OCI-LY3 (cell line): ENCODE measurements at regions not wholly inside any gene's neighbourhood (a gene's known extent, or its start where the extent isn't known, plus 50 kb on each side); places are given as distances from the start of the nearest gene placed in this dataset.
A peak's percentile ranks its signal among the peaks of the same experiment; 100 is the strongest.

ENCODE experiments used
- H2AFZ ChIP-seq: fragments of 200-600, 300-600 bp; shearing (Covaris generic); 2 replicates; pipeline ENCODE4 v1.6.0; 2014; ENCODE audit warnings: antibody characterized with exemption, low read depth, low read length
- H3K27ac ChIP-seq: fragments of 200-600, 300-600 bp; sonication (generic); 2 replicates; pipeline ENCODE4 v1.5.1; 2014; ENCODE audit warnings: mild to moderate bottlenecking, low read length, moderate library complexity, mixed read lengths
- H3K27me3 ChIP-seq: fragments of 200-600, 300-600 bp; sonication (generic); 2 replicates; pipeline ENCODE4 v1.6.1; 2014; ENCODE audit warnings: low read depth, low read length, mixed read lengths
- H3K36me3 ChIP-seq: fragments of 200-600, 300-600 bp; sonication (generic); replicated peaks from 2 replicates; pipeline ENCODE3; 2014; ENCODE audit warnings: low read depth, low read length, mixed read lengths
- H3K4me1 ChIP-seq: fragments of 300-600, 200-600 bp; sonication (generic); 2 replicates; pipeline ENCODE4 v1.6.1; 2014; ENCODE audit warnings: low read length, mixed read lengths
- H3K4me2 ChIP-seq: fragments of 200-600, 300-600 bp; sonication (generic); 2 replicates; pipeline ENCODE4 v1.6.1; 2014; ENCODE audit warnings: low read length, mixed read lengths
- H3K4me3 ChIP-seq: fragments of 300-600, 200-600 bp; sonication (generic); 2 replicates; pipeline ENCODE4 v1.5.1; 2014; ENCODE audit warnings: antibody characterized with exemption, mild to moderate bottlenecking, low read length, moderate library complexity
- H3K79me2 ChIP-seq: fragments of 300-600, 200-600 bp; shearing (Covaris generic); 2 replicates; pipeline ENCODE4 v1.6.1; 2014; ENCODE audit warnings: mild to moderate bottlenecking, low read length, mixed read lengths
- H3K9ac ChIP-seq: fragments of 300-600, 200-600 bp; shearing (Covaris generic); 2 replicates; pipeline ENCODE4 v1.6.0; 2014; ENCODE audit warnings: mild to moderate bottlenecking, low read length, moderate library complexity
- H3K9me3 ChIP-seq: fragments of 200-600, 300-600 bp; shearing (Covaris generic); 2 replicates; pipeline ENCODE4 v1.6.1; 2014; ENCODE audit warnings: low read length, mixed read lengths; ENCODE audit not compliant: insufficient read depth
- H4K20me1 ChIP-seq: fragments of 200-600, 300-600 bp; sonication (generic); 2 replicates; pipeline ENCODE4 v1.6.1; 2016; ENCODE audit warnings: low read length, mixed read lengths; ENCODE audit not compliant: insufficient read depth
- EZH2phosphoT487 ChIP-seq: fragments of 200-600 bp; shearing (Covaris generic); IDR thresholded peaks from 2 replicates; pipeline ENCODE4 v1.6.1; 2018; ENCODE audit warnings: antibody characterized with exemption, mixed run types, low read depth
- TF ChIP-seq, protein P1 (sequence below): fragments of 200-600, 300-600 bp; sonication (generic); IDR thresholded peaks from 2 replicates; pipeline ENCODE4 v1.5.1; 2014; ENCODE audit warnings: antibody characterized with exemption, low read length, low read depth

DNA sequence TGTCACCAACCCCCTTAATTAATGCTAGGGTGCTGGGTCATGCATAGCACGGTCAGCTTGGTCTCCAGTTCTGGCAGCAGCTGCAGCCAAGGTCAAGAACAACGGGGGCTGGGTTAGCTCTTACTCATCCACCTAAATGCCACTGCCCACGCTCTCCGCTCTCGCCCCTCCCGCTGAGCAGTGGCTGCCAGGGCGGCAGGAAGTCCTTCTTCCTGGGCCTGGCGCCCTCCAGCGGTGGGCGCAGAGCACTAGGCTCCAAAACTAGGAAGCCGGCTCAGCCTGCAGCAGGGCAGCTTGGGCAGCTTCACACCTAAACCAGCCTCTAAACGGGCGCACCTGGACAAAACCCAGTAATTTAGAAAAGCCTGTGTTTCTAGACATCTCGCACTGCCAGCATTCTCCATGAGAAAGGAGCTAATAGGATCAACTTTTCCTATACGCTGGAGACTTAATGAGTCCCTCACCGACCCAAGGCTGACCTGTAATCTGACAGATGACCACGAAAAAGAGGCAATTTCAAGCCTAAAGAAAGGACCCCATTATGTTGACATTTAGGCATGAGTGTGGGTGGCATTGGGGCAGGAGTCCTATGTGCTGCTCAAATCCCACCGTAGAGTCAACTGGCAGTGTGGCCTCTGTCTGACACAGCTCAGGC lies 78.4 kb upstream of the LRRN2 start:
- peak overlapping the region; percentile 93 for H2AFZ ChIP-seq
- peak overlapping the region; percentile 28; the same call in 1 of the 2 replicates for H3K9ac ChIP-seq
- H3K27me3 ChIP-seq = peaks cover 67% of the 10 kb centered on the region
- peaks cover 7% of the 10 kb centered on the region; the same call in 1 of the 2 replicates for H3K4me1 ChIP-seq
- no peaks in the 10 kb centered on the region for H3K9me3 ChIP-seq
- H3K36me3 ChIP-seq = no peaks in the 10 kb centered on the region
- peak overlapping the region; percentile 69 for H3K4me3 ChIP-seq
- H3K79me2 ChIP-seq = no peaks in the 10 kb centered on the region
- H4K20me1 ChIP-seq = no peaks in the 10 kb centered on the region
- peak overlapping the region; percentile 79 for H3K4me2 ChIP-seq
- no peak overlapping the region for H3K27ac ChIP-seq
- TF ChIP-seq EZH2phosphoT487 = no peak
- TF ChIP-seq, protein P1, sequence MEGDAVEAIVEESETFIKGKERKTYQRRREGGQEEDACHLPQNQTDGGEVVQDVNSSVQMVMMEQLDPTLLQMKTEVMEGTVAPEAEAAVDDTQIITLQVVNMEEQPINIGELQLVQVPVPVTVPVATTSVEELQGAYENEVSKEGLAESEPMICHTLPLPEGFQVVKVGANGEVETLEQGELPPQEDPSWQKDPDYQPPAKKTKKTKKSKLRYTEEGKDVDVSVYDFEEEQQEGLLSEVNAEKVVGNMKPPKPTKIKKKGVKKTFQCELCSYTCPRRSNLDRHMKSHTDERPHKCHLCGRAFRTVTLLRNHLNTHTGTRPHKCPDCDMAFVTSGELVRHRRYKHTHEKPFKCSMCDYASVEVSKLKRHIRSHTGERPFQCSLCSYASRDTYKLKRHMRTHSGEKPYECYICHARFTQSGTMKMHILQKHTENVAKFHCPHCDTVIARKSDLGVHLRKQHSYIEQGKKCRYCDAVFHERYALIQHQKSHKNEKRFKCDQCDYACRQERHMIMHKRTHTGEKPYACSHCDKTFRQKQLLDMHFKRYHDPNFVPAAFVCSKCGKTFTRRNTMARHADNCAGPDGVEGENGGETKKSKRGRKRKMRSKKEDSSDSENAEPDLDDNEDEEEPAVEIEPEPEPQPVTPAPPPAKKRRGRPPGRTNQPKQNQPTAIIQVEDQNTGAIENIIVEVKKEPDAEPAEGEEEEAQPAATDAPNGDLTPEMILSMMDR = peak; percentile 95

DNA sequence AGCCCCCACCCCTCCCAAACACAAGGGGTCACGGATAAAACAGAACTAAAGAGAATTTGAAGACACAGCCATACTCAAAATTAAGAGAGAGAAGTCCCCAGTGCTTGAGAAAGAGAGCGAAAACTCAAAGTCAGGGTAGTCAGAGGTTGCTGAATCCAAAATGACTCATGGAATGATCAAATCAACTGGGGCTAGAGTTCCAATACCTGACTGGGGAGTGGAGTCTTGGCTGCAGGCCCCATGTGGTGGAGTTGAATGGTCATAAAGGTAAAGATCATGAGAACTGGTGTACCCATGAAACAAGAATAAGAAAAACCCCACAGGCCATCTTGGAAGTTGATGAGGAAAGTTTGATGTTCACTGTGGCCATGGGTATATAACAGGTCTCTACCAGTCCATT lies 84.5 kb upstream of the LRRN2 start:
- Histone ChIP-seq H3K27ac (no peak overlapping the region), H4K20me1 (no peaks in the 10 kb centered on the region), H3K27me3 (peaks cover 70% of the 10 kb centered on the region), H3K4me2 (no peak overlapping the region), H3K4me1 (no peaks in the 10 kb centered on the region), H3K9me3 (no peaks in the 10 kb centered on the region), H3K9ac (no peak overlapping the region), H3K36me3 (no peaks in the 10 kb centered on the region), H2AFZ (no peak overlapping the region), H3K79me2 (no peaks in the 10 kb centered on the region), H3K4me3 (no peak overlapping the region)
- TF ChIP-seq EZH2phosphoT487 = no peak
- TF ChIP-seq, protein P1 = no peak

DNA sequence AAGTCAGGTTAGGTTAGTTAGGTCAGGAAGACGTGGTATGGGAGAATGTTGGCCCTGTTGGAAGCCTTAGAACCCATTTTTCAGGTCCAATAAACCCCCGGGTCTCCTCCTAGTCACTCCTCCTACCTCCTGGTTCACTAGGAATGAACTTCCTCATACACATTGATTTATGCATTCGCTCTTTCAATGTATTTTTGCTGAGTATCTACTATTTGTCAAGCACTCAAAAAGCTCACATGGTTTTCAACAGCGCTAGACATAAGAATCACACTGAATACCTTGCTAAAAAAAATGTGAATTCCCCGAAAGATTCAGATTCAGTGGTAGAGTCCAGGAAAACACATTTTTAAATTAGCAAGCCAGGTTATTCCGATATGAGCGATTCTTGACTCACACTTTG lies 85.8 kb upstream of the LRRN2 start:
- H3K4me1 ChIP-seq = no peaks in the 10 kb centered on the region
- TF ChIP-seq, protein P1 = no peak
- no peak for TF ChIP-seq EZH2phosphoT487
- no peaks in the 10 kb centered on the region for H4K20me1 ChIP-seq
- H3K4me2 ChIP-seq = no peak overlapping the region
- no peak overlapping the region for H2AFZ ChIP-seq
- H3K4me3 ChIP-seq = no peak overlapping the region
- no peaks in the 10 kb centered on the region for H3K79me2 ChIP-seq
- no peak overlapping the region for H3K27ac ChIP-seq
- peaks cover 62% of the 10 kb centered on the region for H3K27me3 ChIP-seq
- H3K9me3 ChIP-seq = no peaks in the 10 kb centered on the region
- no peak overlapping the region for H3K9ac ChIP-seq
- no peaks in the 10 kb centered on the region for H3K36me3 ChIP-seq

- no peaks in the 10 kb centered on the region for H4K20me1 ChIP-seq
- no peaks in the 10 kb centered on the region for H3K79me2 ChIP-seq
- TF ChIP-seq, protein P1 = no peak
- TF ChIP-seq EZH2phosphoT487 = no peak
- no peak overlapping the region for H3K27ac ChIP-seq
- no peaks in the 10 kb centered on the region for H3K4me1 ChIP-seq
- H2AFZ ChIP-seq = no peak overlapping the region
- H3K9me3 ChIP-seq = no peaks in the 10 kb centered on the region
- no peak overlapping the region for H3K4me2 ChIP-seq
- no peaks in the 10 kb centered on the region for H3K36me3 ChIP-seq
- peaks cover 60% of the 10 kb centered on the region for H3K27me3 ChIP-seq
- no peak overlapping the region for H3K9ac ChIP-seq
- H3K4me3 ChIP-seq = no peak overlapping the region
Measured at GRCh38 chr1:204773246-204773645, 87.7 kb upstream of the LRRN2 start.
